Prostate gland (tissue), 2 donors: ENCODE measurements at regions not wholly inside any gene's neighbourhood (a gene's known extent, or its start where the extent isn't known, plus 50 kb on each side); places are given as distances from the start of the nearest gene placed in this dataset.

Source experiments
- DNase-seq: peaks from one replicate; pipeline ENCODE4 v3.0.0-alpha.2; 2019; ENCODE audit warnings: low spot score
- H3K27ac ChIP-seq, 2 donors: fragments of 200-600 bp; sonication (generic); 2 replicates each; pipeline ENCODE4 v1.5.1; 2017 to 2019
- H3K27me3 ChIP-seq: fragments of 200-600 bp; sonication (generic); replicated peaks from 2 replicates; pipeline ENCODE4 v1.5.1; 2019; ENCODE audit not compliant: insufficient read depth
- H3K36me3 ChIP-seq, 2 donors: fragments of 200-600 bp; sonication (generic); 1 replicate in 1 of 2; 2 replicates in 1 of 2; pipeline versions ENCODE4 v1.5.1 to v1.8.1; 2017 to 2019
- H3K4me1 ChIP-seq: fragments of 200-600 bp; sonication (generic); replicated peaks from 2 replicates; pipeline ENCODE4 v1.5.1; 2019
- H3K4me3 ChIP-seq, 2 donors: fragments of 200-600 bp; sonication (generic); 2 replicates each; pipeline ENCODE4 v1.5.1; 2017 to 2019
- H3K9me3 ChIP-seq: fragments of 200-600 bp; sonication (generic); 2 replicates; pipeline ENCODE4 v1.5.1; 2017
- CTCF ChIP-seq, 4 experiments: fragments of 200-600 bp in 2 of 4; fragments of 450-650 bp in 2 of 4; sonication (generic) in 2 of 4; IDR thresholded peaks; 1 replicate in 3 of 4; 2 replicates in 1 of 4; pipeline ENCODE4 v1.5.1; 2016 to 2019; ENCODE audit warnings: antibody characterized with exemption in 4 of 4, mild to moderate bottlenecking in 2 of 4, moderate library complexity in 2 of 4
- POLR2A ChIP-seq: fragments of 450-650 bp; IDR thresholded peaks from one replicate; pipeline ENCODE4 v1.6.1; 2016; ENCODE audit warnings: antibody characterized with exemption, mild to moderate bottlenecking
- POLR2AphosphoS5 ChIP-seq: sonication (generic); formaldehyde crosslinking; IDR thresholded peaks from one replicate; pipeline ENCODE4 v1.6.1; 2017; ENCODE audit warnings: antibody characterized with exemption
- WGBS: methylation state at CpG from one replicate; pipeline ENCODE4 v1.1.5; 2018; 5-methylcytosine and 5-hydroxymethylcytosine counted together
- intact Hi-C: fragments of 100-400 bp; cut with DNase I; formaldehyde crosslinking; loops from one replicate; pipeline ENCODE4 v1.14.2; 2022

DNA sequence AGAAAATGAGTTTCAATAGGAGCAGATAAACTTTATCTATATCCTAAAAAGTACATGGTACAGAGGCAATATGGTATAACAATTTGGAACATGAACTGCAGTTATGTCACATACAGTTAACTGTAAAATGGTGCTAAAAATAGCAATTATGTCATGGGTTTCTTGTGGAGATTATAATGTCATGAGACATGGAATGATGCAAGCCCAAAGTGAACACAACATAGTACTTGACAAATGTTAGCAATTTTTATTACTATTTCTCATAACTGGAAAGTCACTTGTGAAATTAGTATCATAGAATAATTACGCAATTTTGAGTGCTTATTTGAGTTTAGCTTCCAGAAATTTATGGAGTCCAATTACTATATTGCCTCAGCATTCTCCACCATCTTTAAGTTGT is 1263.4 kb downstream of the DSC3 start:
- Histone ChIP-seq H3K4me3 (no peak overlapping the region), H3K27ac (no peak overlapping the region), H3K4me1 (no peaks in the 10 kb centered on the region), H3K9me3 (no peaks in the 10 kb centered on the region), H3K36me3 (no peaks in the 10 kb centered on the region), H3K27me3 (no peaks in the 10 kb centered on the region)
- intact Hi-C loops, result no loop called here
- DNase-seq, result no peak
- 95% methylated on average over 1 of the region's 1 CpG for WGBS
- TF ChIP-seq POLR2AphosphoS5 (no peak), CTCF (IDR thresholded peaks at IDR 0.05) (no peak), POLR2A (no peak)

DNA sequence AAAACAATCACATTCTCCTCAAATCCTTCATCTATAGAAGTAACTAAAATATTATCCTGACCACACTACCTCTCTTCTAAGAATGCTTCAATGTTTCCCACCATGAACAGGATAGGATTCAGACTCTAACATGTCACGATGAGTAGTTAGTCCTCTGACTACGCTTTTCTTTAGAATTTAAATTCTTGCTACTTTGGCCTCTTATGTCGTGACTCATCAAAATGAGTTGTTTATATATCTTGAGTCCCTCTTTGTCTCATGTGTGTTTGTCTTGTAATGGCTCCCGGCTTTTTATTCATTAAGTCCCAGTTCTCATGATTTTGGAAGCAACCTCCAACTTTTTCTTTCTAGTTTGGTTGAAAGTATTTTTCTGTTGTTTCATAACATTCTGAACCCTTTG is 1289.2 kb downstream of the DSC3 start:
- no peak for DNase-seq
- no peak for TF ChIP-seq POLR2A
- no peak for TF ChIP-seq POLR2AphosphoS5
- TF ChIP-seq CTCF (IDR thresholded peaks at IDR 0.05), result no peak
- H3K4me3 ChIP-seq, result no peak overlapping the region
- no peaks in the 10 kb centered on the region for H3K9me3 ChIP-seq
- WGBS, result 92% methylated on average over 4 of the region's 4 CpGs
- H3K27ac ChIP-seq, result no peak overlapping the region
- no peaks in the 10 kb centered on the region for H3K4me1 ChIP-seq
- no peaks in the 10 kb centered on the region for H3K36me3 ChIP-seq
- H3K27me3 ChIP-seq, result no peaks in the 10 kb centered on the region
- intact Hi-C loops, result no loop called here

GRCh38 chr18:29749704-29750103 is 1292.8 kb downstream of the DSC3 start:
- no peak overlapping the region for H3K4me3 ChIP-seq
- no peak for DNase-seq
- no peaks in the 10 kb centered on the region for H3K36me3 ChIP-seq
- TF ChIP-seq CTCF (IDR thresholded peaks at IDR 0.05) (no peak), POLR2AphosphoS5 (no peak), POLR2A (no peak)
- intact Hi-C loops, result no loop called here
- no peaks in the 10 kb centered on the region for H3K9me3 ChIP-seq
- WGBS, result 86% methylated on average over 1 of the region's 1 CpG
- H3K27ac ChIP-seq, result no peak overlapping the region
- no peaks in the 10 kb centered on the region for H3K4me1 ChIP-seq
- H3K27me3 ChIP-seq, result no peaks in the 10 kb centered on the region

DNA sequence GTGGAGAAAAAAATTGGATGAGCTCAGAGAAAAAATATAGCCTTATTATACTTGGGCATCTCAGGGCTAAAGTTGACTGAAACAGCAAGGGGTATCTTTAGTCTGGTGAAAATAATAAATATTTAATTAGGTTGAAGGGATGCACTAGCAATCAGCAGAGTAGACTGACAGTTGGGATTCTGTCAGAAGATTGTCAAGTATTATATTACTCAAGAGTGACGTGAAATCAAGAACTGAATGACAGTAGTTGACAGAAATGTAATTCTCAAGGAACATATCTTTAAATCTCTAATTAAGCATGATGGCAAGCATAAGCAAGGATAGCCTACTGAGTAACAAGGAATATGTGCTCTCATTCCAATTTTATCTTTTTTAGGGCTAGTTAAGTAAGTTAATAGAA is 1301.1 kb downstream of the DSC3 start:
- Histone ChIP-seq H3K4me3 (no peak overlapping the region), H3K36me3 (no peaks in the 10 kb centered on the region), H3K27me3 (no peaks in the 10 kb centered on the region), H3K4me1 (no peaks in the 10 kb centered on the region), H3K9me3 (no peaks in the 10 kb centered on the region), H3K27ac (no peak overlapping the region)
- intact Hi-C loops, result no loop called here
- DNase-seq, result no peak
- TF ChIP-seq CTCF (IDR thresholded peaks at IDR 0.05), result no peak
- no peak for TF ChIP-seq POLR2AphosphoS5
- no peak for TF ChIP-seq POLR2A
- 83% methylated on average over 1 of the region's 1 CpG for whole genome bisulfite sequencing

GRCh38 chr18:29737620-29738019 is 1304.9 kb downstream of the DSC3 start:
- no peak overlapping the region for H3K27ac ChIP-seq
- H3K9me3 ChIP-seq, result no peaks in the 10 kb centered on the region
- H3K4me3 ChIP-seq, result no peak overlapping the region
- no peak for DNase-seq
- H3K27me3 ChIP-seq, result no peaks in the 10 kb centered on the region
- intact Hi-C loops, result no loop called here
- no peaks in the 10 kb centered on the region for H3K36me3 ChIP-seq
- 98% methylated on average over 4 of the region's 4 CpGs for WGBS
- no peaks in the 10 kb centered on the region for H3K4me1 ChIP-seq
- TF ChIP-seq CTCF (IDR thresholded peaks at IDR 0.05) (no peak), POLR2AphosphoS5 (no peak), POLR2A (no peak)
